Transverse colon (tissue), 4 donors: ENCODE measurements at regions not wholly inside any gene's neighbourhood (a gene's known extent, or its start where the extent isn't known, plus 50 kb on each side); places are given as distances from the start of the nearest gene placed in this dataset.

Experiments used
- DNase-seq: peaks from one replicate; pipeline ENCODE4 v3.0.0-alpha.2; 2019
- H3K27ac ChIP-seq, 4 donors: fragments of 200-600 bp; sonication (generic); 2 replicates each; pipeline ENCODE4 v1.5.1; 2016 to 2018; ENCODE audit warnings: inconsistent platforms in 4 of 4
- H3K27me3 ChIP-seq: fragments of 200-600 bp; sonication (generic); 2 replicates; pipeline ENCODE4 v1.5.1; 2017; ENCODE audit warnings: inconsistent platforms
- H3K36me3 ChIP-seq, 4 donors: fragments of 200-600 bp; sonication (generic); 2 replicates each; pipeline ENCODE4 v1.5.1; 2017 to 2019; ENCODE audit warnings: inconsistent platforms in 4 of 4
- H3K4me1 ChIP-seq, 4 donors: fragments of 200-600 bp; sonication (generic); 2 replicates each; pipeline ENCODE4 v1.5.1; 2017 to 2020; ENCODE audit warnings: inconsistent platforms in 4 of 4
- H3K4me3 ChIP-seq, 4 donors: fragments of 200-600 bp; sonication (generic); 1 replicate in 1 of 4; 2 replicates in 3 of 4; pipeline versions ENCODE4 v1.5.1 to v1.6.1; 2017 to 2019; ENCODE audit warnings: inconsistent platforms in 4 of 4
- H3K9me3 ChIP-seq, 2 donors: fragments of 200-600 bp; sonication (generic); 2 replicates each; pipeline ENCODE4 v1.5.1; 2017 to 2019; ENCODE audit warnings: inconsistent platforms in 2 of 2
- EP300 ChIP-seq: sonication (generic); formaldehyde crosslinking; IDR thresholded peaks from one replicate; pipeline ENCODE4 v1.6.1; 2017; ENCODE audit warnings: antibody characterized with exemption, low read depth
- POLR2A ChIP-seq: fragments of 450-650 bp; IDR thresholded peaks from one replicate; pipeline ENCODE4 v1.6.1; 2016; ENCODE audit warnings: antibody characterized with exemption, mild to moderate bottlenecking, moderate library complexity
- POLR2AphosphoS5 ChIP-seq, 3 donors: sonication (generic); formaldehyde crosslinking; IDR thresholded peaks; one replicate each; pipeline ENCODE4 v1.6.1; 2016; ENCODE audit warnings: antibody characterized with exemption in 3 of 3
- WGBS, 2 donors: methylation state at CpG; one replicate each; pipeline ENCODE4 v1.1.5; 2018; ENCODE audit warnings: low coverage in 1 of 2; 5-methylcytosine and 5-hydroxymethylcytosine counted together
- in situ Hi-C, 4 donors: fragments of 200-750 bp; cut with MboI; loops; one replicate each; pipeline versions ENCODE4 v1.15.0 to v1.15.1; 2017; ENCODE audit warnings: low sequenced_read_pairs in 3 of 4, low pct_ligation_motif_present in 1 of 4, low pct_unique_long_range_greater_than_20kb in 1 of 4
- intact Hi-C: fragments of 100-400 bp; cut with DNase I; formaldehyde crosslinking; loops from one replicate; pipeline ENCODE4 v1.15.1; 2023; ENCODE audit warnings: low total_unique reads
- TF ChIP-seq, protein P1 (sequence below), 5 experiments: fragments of 200-600 bp in 3 of 5; fragments of 450-650 bp in 2 of 5; sonication (generic) in 3 of 5; IDR thresholded peaks; 1 replicate in 2 of 5; 2 replicates in 3 of 5; pipeline ENCODE4 v1.5.1; 2016 to 2017; ENCODE audit warnings: antibody characterized with exemption in 5 of 5, inconsistent platforms in 3 of 5, mild to moderate bottlenecking in 2 of 5, moderate library complexity in 1 of 5

DNA sequence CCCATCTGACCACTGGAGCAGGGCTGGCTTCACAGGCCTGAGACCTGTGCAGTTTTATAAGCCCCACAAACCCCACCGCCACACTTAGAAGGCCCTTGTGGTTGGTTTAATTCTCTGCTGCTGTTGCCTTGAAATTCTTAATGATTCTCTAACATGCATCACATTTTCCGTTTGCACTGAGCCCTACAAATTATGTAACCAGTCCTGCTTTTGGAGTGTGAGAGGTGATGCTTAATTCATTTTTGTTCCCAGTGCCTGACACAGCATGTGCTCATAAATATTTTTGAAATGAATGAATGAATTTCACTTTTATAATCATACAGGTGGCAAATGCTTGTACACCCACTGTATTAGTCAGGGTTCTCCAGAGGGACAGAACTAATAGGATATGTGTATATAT, 52.8 kb upstream of the PLXNC1 start:
- no peak for TF ChIP-seq POLR2A
- TF ChIP-seq EP300, result no peak
- no peak for DNase-seq
- H3K36me3 ChIP-seq, result no peaks in the 10 kb centered on the region
- in situ Hi-C loops (loop anchor here (10.0 to 25.0 kb wide), 3 partner anchors 111 to 531 kb away; no protein-coding TSS in a partner anchor), intact Hi-C loops (no loop called here)
- no peak overlapping the region for H3K4me3 ChIP-seq
- WGBS, 2 donors, result 57 to 82% methylated on average over 1 to 2 of the region's 2 CpGs
- no peaks in the 10 kb centered on the region for H3K27me3 ChIP-seq
- H3K27ac ChIP-seq, result no peak overlapping the region
- H3K9me3 ChIP-seq, result no peaks in the 10 kb centered on the region
- H3K4me1 ChIP-seq, result peaks cover 0 to 4% (median 1%) of the 10 kb centered on the region in 4 donors

DNA sequence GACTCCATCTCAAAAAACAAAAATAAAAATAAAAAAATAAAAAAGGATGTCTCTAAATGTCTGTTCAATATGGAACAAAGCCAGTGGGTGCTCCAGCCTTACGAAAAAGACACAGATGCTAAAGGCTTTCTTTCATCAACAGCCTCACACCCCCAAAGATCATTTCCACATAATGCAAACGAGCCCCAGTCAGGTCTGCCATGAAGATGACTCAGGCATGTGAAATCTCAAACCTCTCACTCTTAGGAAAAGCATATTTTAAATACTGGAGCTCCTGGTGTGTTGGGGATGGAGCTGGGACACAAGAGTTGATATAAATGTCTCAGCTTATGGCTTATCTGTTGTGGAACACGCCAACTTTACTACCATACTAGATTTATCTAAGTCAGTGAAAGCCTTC, 49.9 kb upstream of the PLXNC1 start:
- TF ChIP-seq POLR2AphosphoS5 (IDR thresholded peaks at IDR 0.05) (no peak), EP300 (no peak), POLR2A (no peak)
- TF ChIP-seq, protein P1, sequence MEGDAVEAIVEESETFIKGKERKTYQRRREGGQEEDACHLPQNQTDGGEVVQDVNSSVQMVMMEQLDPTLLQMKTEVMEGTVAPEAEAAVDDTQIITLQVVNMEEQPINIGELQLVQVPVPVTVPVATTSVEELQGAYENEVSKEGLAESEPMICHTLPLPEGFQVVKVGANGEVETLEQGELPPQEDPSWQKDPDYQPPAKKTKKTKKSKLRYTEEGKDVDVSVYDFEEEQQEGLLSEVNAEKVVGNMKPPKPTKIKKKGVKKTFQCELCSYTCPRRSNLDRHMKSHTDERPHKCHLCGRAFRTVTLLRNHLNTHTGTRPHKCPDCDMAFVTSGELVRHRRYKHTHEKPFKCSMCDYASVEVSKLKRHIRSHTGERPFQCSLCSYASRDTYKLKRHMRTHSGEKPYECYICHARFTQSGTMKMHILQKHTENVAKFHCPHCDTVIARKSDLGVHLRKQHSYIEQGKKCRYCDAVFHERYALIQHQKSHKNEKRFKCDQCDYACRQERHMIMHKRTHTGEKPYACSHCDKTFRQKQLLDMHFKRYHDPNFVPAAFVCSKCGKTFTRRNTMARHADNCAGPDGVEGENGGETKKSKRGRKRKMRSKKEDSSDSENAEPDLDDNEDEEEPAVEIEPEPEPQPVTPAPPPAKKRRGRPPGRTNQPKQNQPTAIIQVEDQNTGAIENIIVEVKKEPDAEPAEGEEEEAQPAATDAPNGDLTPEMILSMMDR (IDR thresholded peaks at IDR 0.05), result no peak
- in situ Hi-C loops, result loop anchor here (10.0 to 25.0 kb wide), 3 partner anchors 114 to 534 kb away; no protein-coding TSS in a partner anchor
- 43 to 50% methylated on average over 1 to 3 of the region's 3 CpGs for WGBS, 2 donors
- H3K36me3 ChIP-seq, result no peaks in the 10 kb centered on the region
- DNase-seq, result no peak
- H3K27me3 ChIP-seq, result no peaks in the 10 kb centered on the region
- H3K4me1 ChIP-seq, result peaks cover 2 to 21% (median 5%) of the 10 kb centered on the region in 4 donors
- no peak overlapping the region for H3K27ac ChIP-seq
- intact Hi-C loops, result loop anchor here (2.0 kb wide), 1 partner anchor 530 kb away; no protein-coding TSS in a partner anchor
- H3K9me3 ChIP-seq, result no peaks in the 10 kb centered on the region
- H3K4me3 ChIP-seq, result no peak overlapping the region
